ENCODE measurements at regions not wholly inside any gene's neighbourhood (a gene's known extent, or its start where the extent isn't known, plus 50 kb on each side); places are given as distances from the start of the nearest gene placed in this dataset.

- DNase-seq (ENCODE audit: extremely low read depth in 1 of 11, low read depth in 9 of 11, low spot score in 4 of 11) = no peak
Measured at GRCh38 chr2:9736021-9736420, 105.2 kb upstream of the YWHAQ start.

GRCh38 chr2:9737053-9737875 lies 106.0 kb upstream of the TAF1B start:
- DNase-seq (ENCODE audit: extremely low read depth in 1 of 11, low read depth in 9 of 11, low spot score in 4 of 11) = no peak

GRCh38 chr2:9738062-9738461 lies 105.2 kb upstream of the TAF1B start:
- DNase-seq (ENCODE audit: extremely low read depth in 1 of 11, low read depth in 9 of 11, low spot score in 4 of 11) = no peak

- DNase-seq (ENCODE audit: extremely low read depth in 1 of 11, low read depth in 9 of 11, low spot score in 4 of 11) = no peak
Measured at GRCh38 chr2:9738535-9739496, 104.5 kb upstream of the TAF1B start.

- peak in 2 of 11 donors; percentile 28 to 37 for DNase-seq (ENCODE audit: extremely low read depth in 1 of 11, low read depth in 9 of 11, low spot score in 4 of 11)
Measured at GRCh38 chr2:9739531-9739964, 103.7 kb upstream of the TAF1B start.

GRCh38 chr2:9740382-9741073 lies 102.7 kb upstream of the TAF1B start:
- DNase-seq (ENCODE audit: extremely low read depth in 1 of 11, low read depth in 9 of 11, low spot score in 4 of 11) = no peak

GRCh38 chr2:9741110-9741509 lies 102.2 kb upstream of the TAF1B start:
- DNase-seq (ENCODE audit: extremely low read depth in 1 of 11, low read depth in 9 of 11, low spot score in 4 of 11) = no peak

- DNase-seq (ENCODE audit: extremely low read depth in 1 of 11, low read depth in 9 of 11, low spot score in 4 of 11) = no peak
Measured at GRCh38 chr2:9742601-9743000, 100.7 kb upstream of the TAF1B start.

- DNase-seq (ENCODE audit: extremely low read depth in 1 of 11, low read depth in 9 of 11, low spot score in 4 of 11) = no peak
Measured at GRCh38 chr2:9744256-9745004, 98.8 kb upstream of the TAF1B start.

GRCh38 chr2:9745153-9745899 lies 97.9 kb upstream of the TAF1B start:
- no peak for DNase-seq (ENCODE audit: extremely low read depth in 1 of 11, low read depth in 9 of 11, low spot score in 4 of 11)

GRCh38 chr2:9747396-9747795 lies 95.9 kb upstream of the TAF1B start:
- DNase-seq (ENCODE audit: extremely low read depth in 1 of 11, low read depth in 9 of 11, low spot score in 4 of 11) = no peak

GRCh38 chr2:9748577-9748976 lies 94.7 kb upstream of the TAF1B start:
- DNase-seq (ENCODE audit: extremely low read depth in 1 of 11, low read depth in 9 of 11, low spot score in 4 of 11) = no peak

- DNase-seq (ENCODE audit: extremely low read depth in 1 of 11, low read depth in 9 of 11, low spot score in 4 of 11) = no peak
Measured at GRCh38 chr2:9749546-9750223, 93.6 kb upstream of the TAF1B start.

- no peak for DNase-seq (ENCODE audit: extremely low read depth in 1 of 11, low read depth in 9 of 11, low spot score in 4 of 11)
Measured at GRCh38 chr2:9750224-9751215, 92.8 kb upstream of the TAF1B start.

GRCh38 chr2:9751831-9752230 lies 91.4 kb upstream of the TAF1B start:
- no peak for DNase-seq (ENCODE audit: extremely low read depth in 1 of 11, low read depth in 9 of 11, low spot score in 4 of 11)

GRCh38 chr2:9752441-9753275 lies 90.6 kb upstream of the TAF1B start:
- no peak for DNase-seq (ENCODE audit: extremely low read depth in 1 of 11, low read depth in 9 of 11, low spot score in 4 of 11)

All from renal cortex interstitium (tissue), 11 donors.